ENCODE measurements at regions not wholly inside any gene's neighbourhood (a gene's known extent, or its start where the extent isn't known, plus 50 kb on each side); places are given as distances from the start of the nearest gene placed in this dataset.

GRCh38 chr20:7379621-7380220 is 560.5 kb downstream of the HAO1 start:
- no peak overlapping the region for H3K27ac ChIP-seq
- TF ChIP-seq, protein P1, sequence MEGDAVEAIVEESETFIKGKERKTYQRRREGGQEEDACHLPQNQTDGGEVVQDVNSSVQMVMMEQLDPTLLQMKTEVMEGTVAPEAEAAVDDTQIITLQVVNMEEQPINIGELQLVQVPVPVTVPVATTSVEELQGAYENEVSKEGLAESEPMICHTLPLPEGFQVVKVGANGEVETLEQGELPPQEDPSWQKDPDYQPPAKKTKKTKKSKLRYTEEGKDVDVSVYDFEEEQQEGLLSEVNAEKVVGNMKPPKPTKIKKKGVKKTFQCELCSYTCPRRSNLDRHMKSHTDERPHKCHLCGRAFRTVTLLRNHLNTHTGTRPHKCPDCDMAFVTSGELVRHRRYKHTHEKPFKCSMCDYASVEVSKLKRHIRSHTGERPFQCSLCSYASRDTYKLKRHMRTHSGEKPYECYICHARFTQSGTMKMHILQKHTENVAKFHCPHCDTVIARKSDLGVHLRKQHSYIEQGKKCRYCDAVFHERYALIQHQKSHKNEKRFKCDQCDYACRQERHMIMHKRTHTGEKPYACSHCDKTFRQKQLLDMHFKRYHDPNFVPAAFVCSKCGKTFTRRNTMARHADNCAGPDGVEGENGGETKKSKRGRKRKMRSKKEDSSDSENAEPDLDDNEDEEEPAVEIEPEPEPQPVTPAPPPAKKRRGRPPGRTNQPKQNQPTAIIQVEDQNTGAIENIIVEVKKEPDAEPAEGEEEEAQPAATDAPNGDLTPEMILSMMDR (conservative IDR thresholded peaks at IDR 0.05) = no peak
- TF ChIP-seq ZFX (IDR thresholded peaks at IDR 0.05) = no peak

- no peak for TF ChIP-seq ZFX (IDR thresholded peaks at IDR 0.05)
- TF ChIP-seq, protein P1 (conservative IDR thresholded peaks at IDR 0.05) = no peak
- no peak overlapping the region for H3K27ac ChIP-seq
Observed at GRCh38 chr20:7383216-7383615, 557.0 kb downstream of the HAO1 start.

DNA sequence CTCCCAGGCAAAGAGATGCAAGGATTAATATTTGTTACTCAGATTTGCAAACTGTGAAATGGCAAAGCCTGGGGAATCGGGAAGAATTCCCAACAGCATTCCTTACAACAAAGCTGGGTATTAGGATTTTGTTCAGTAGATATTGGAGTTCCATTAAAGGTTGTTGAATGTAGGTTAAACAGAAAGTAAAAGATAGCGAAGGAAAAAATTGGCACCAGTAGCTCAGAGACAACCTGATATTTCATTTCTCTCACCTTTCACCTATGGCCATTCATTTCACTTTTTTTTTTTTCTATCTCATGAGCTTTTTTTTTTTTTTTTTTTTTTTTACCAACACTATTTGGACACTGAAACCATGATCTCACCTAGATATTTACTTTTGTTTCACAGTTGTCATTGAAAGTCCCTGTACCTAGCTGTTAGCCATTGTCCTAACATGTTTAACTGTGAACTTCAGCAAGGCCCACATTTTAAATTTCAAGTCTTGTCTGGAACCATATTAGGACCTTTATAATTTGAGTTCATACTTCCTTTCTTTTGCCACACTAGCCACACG is 552.5 kb downstream of the HAO1 start:
- no peak overlapping the region for H3K27ac ChIP-seq

GRCh38 chr20:7389216-7389615 is 551.0 kb downstream of the HAO1 start:
- no peak overlapping the region for H3K27ac ChIP-seq
- TF ChIP-seq, protein P1 (conservative IDR thresholded peaks at IDR 0.05) = no peak
- TF ChIP-seq ZFX (IDR thresholded peaks at IDR 0.05) = no peak

More for the DNA sequence above, 552.5 kb downstream of the HAO1 start:
- TF ChIP-seq, protein P1 (conservative IDR thresholded peaks at IDR 0.05) = no peak
- no peak for TF ChIP-seq ZFX (IDR thresholded peaks at IDR 0.05)

GRCh38 chr20:7392542-7393206 is 547.6 kb downstream of the HAO1 start:
- TF ChIP-seq, protein P1 (conservative IDR thresholded peaks at IDR 0.05) = no peak
- TF ChIP-seq ZFX (IDR thresholded peaks at IDR 0.05) = no peak
- H3K27ac ChIP-seq = no peak overlapping the region

DNA sequence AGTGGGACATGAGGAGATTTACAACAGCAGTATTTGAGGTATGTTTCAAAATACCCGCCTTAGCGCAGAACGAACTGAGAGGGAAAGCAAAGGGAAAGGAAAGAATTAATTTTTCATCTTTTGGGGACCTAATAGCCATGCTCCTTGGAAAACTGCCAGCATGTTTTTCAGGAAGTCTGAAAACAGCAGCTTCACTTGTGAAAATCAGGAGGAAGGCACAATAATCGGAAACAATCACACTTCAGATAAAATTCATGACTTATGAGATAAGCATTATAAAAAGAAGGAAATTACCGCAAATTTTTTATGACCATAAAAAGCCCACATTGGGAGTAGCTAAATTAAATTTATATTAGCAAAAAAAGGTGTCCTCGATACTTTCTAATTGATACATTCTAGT is 541.1 kb downstream of the HAO1 start:
- TF ChIP-seq, protein P1 (conservative IDR thresholded peaks at IDR 0.05) = no peak
- TF ChIP-seq ZFX (IDR thresholded peaks at IDR 0.05) = no peak
- H3K27ac ChIP-seq = no peak overlapping the region

GRCh38 chr20:7399575-7399974 is 540.7 kb downstream of the HAO1 start:
- H3K27ac ChIP-seq = no peak overlapping the region
- TF ChIP-seq ZFX (IDR thresholded peaks at IDR 0.05) = no peak
- TF ChIP-seq, protein P1 (conservative IDR thresholded peaks at IDR 0.05) = no peak
